ENCODE measurements at regions not wholly inside any gene's neighbourhood (a gene's known extent, or its start where the extent isn't known, plus 50 kb on each side); places are given as distances from the start of the nearest gene placed in this dataset.
A peak's percentile ranks its signal among the peaks of the same experiment; 100 is the strongest.
"Not testable (repeated sequence)": the region's sequence is repeated elsewhere in the genome, so short reads cannot be mapped to it uniquely, and the experiment has no call there.

GRCh38 chr3:144900366-144900765 is 928.7 kb downstream of the DIPK2A start:
- DNase-seq: no peak

GRCh38 chr3:144907581-144907980 is 936.0 kb downstream of the DIPK2A start:
- not testable (repeated sequence) for DNase-seq

- no peak for DNase-seq
Measured at GRCh38 chr3:144912968-144913367, 941.3 kb downstream of the DIPK2A start.

- no peak for DNase-seq
Measured at GRCh38 chr3:144915202-144915601, 943.6 kb downstream of the DIPK2A start.

GRCh38 chr3:144921710-144922109 is 950.1 kb downstream of the DIPK2A start:
- peak in 8 of 56 donors; percentile 1 to 17 (median 4) for DNase-seq

- no peak for DNase-seq
Measured at GRCh38 chr3:144923046-144923775, 951.6 kb downstream of the DIPK2A start.

GRCh38 chr3:144930431-144930830 is 958.8 kb downstream of the DIPK2A start:
- no peak for DNase-seq

- DNase-seq: no peak
Measured at GRCh38 chr3:144931590-144931989, 960.0 kb downstream of the DIPK2A start.

- no peak for DNase-seq
Measured at GRCh38 chr3:144942093-144942837, 970.6 kb downstream of the DIPK2A start.

GRCh38 chr3:144942838-144943197 is 971.2 kb downstream of the DIPK2A start:
- no peak for DNase-seq

GRCh38 chr3:144947895-144948294 is 976.3 kb downstream of the DIPK2A start:
- no peak for DNase-seq

GRCh38 chr3:144948711-144949110 is 977.1 kb downstream of the DIPK2A start:
- DNase-seq: no peak

GRCh38 chr3:144953959-144954358 is 982.3 kb downstream of the DIPK2A start:
- no peak for DNase-seq

- no peak for DNase-seq
Measured at GRCh38 chr3:144957398-144958101, 985.9 kb downstream of the DIPK2A start.

GRCh38 chr3:144963810-144964209 is 992.2 kb downstream of the DIPK2A start:
- DNase-seq: no peak

- DNase-seq: no peak
Measured at GRCh38 chr3:144966560-144966959, 994.9 kb downstream of the DIPK2A start.

- DNase-seq: no peak
Measured at GRCh38 chr3:144968750-144969350, 997.2 kb downstream of the DIPK2A start.

GRCh38 chr3:144984481-144984880 is 1012.9 kb downstream of the DIPK2A start:
- DNase-seq: not testable (repeated sequence)

GRCh38 chr3:144989807-144990206 is 1018.2 kb downstream of the DIPK2A start:
- DNase-seq: no peak

GRCh38 chr3:144995856-144996255 is 1024.2 kb downstream of the DIPK2A start:
- DNase-seq: no peak

- no peak for DNase-seq
Measured at GRCh38 chr3:145005427-145005826, 1033.8 kb downstream of the DIPK2A start.

GRCh38 chr3:145006271-145006670 is 1034.6 kb downstream of the DIPK2A start:
- DNase-seq: no peak

All from amygdala (tissue), 56 donors.